ENCODE measurements at regions not wholly inside any gene's neighbourhood (a gene's known extent, or its start where the extent isn't known, plus 50 kb on each side); places are given as distances from the start of the nearest gene placed in this dataset.

- CTCF ChIA-PET: no interaction called here
- ATAC-seq (no peak), DNase-seq (ENCODE audit: low spot score) (no peak)
- no peaks in the 10 kb centered on the region for H3K36me3 Mint-ChIP-seq
- POLR2A ChIA-PET: no interaction called here
- peaks cover 15% of the 10 kb centered on the region for H3K4me1 Mint-ChIP-seq
- H3K9me3 Mint-ChIP-seq: peaks cover 5% of the 10 kb centered on the region; the same call in 1 of the 2 replicates
- no peak overlapping the region for H3K4me3 Mint-ChIP-seq
- H3K27ac Mint-ChIP-seq: no peak overlapping the region
- no peaks in the 10 kb centered on the region for H3K27me3 Mint-ChIP-seq (ENCODE audit: low read depth)
- TF ChIP-seq MLX (CRISPR knock-in tag; IDR thresholded peaks at IDR 0.05) (no peak), CREM (CRISPR knock-in tag; IDR thresholded peaks at IDR 0.05) (no peak), ZNF396 (CRISPR knock-in tag; IDR thresholded peaks at IDR 0.05; ENCODE audit: borderline replicate concordance) (no peak), CDX4 (CRISPR knock-in tag; IDR thresholded peaks at IDR 0.05; ENCODE audit: borderline replicate concordance) (no peak), TEAD4 (CRISPR knock-in tag; IDR thresholded peaks at IDR 0.05) (no peak), EMX1 (CRISPR knock-in tag; IDR thresholded peaks at IDR 0.05) (no peak)
These were observed 572.1 kb downstream of the VGLL3 start for GRCh38 chr3:86418861-86419260.

GRCh38 chr3:86416334-86416733 lies 574.6 kb downstream of the VGLL3 start:
- ChIA-PET CTCF (no interaction called here), POLR2A (no interaction called here)
- ATAC-seq (no peak), DNase-seq (ENCODE audit: low spot score) (no peak)
- H3K27ac Mint-ChIP-seq: no peak overlapping the region
- TF ChIP-seq ARID4B (CRISPR knock-in tag; IDR thresholded peaks at IDR 0.05; ENCODE audit: borderline replicate concordance): no peak
- no peak for TF ChIP-seq NR3C1 (CRISPR knock-in tag; conservative IDR thresholded peaks at IDR 0.05; ENCODE audit: low read depth)
- TF ChIP-seq MYBL2 (CRISPR knock-in tag; IDR thresholded peaks at IDR 0.05): no peak
- no peak for TF ChIP-seq ZNF121 (CRISPR knock-in tag; IDR thresholded peaks at IDR 0.05)
- no peak for TF ChIP-seq E2F5 (CRISPR knock-in tag; IDR thresholded peaks at IDR 0.05)
- TF ChIP-seq NFE2L1 (CRISPR knock-in tag; IDR thresholded peaks at IDR 0.05): no peak
- no peak for TF ChIP-seq E2F4 (CRISPR knock-in tag; IDR thresholded peaks at IDR 0.05; ENCODE audit: borderline replicate concordance, low read depth)
- TF ChIP-seq KAT7 (CRISPR knock-in tag; IDR thresholded peaks at IDR 0.05; ENCODE audit: borderline replicate concordance): no peak
- no peak for TF ChIP-seq NFYB (CRISPR knock-in tag; conservative IDR thresholded peaks at IDR 0.05; ENCODE audit: low read depth)
- no peak for TF ChIP-seq ZSCAN18 (CRISPR knock-in tag; IDR thresholded peaks at IDR 0.05)
- TF ChIP-seq CREB1 (CRISPR knock-in tag; IDR thresholded peaks at IDR 0.05): no peak
- no peak for TF ChIP-seq ZNF232 (CRISPR knock-in tag; IDR thresholded peaks at IDR 0.05)
- TF ChIP-seq ZNF263 (CRISPR knock-in tag; IDR thresholded peaks at IDR 0.05; ENCODE audit: low read depth): no peak
- no peak for TF ChIP-seq ZNF512 (CRISPR knock-in tag; IDR thresholded peaks at IDR 0.05; ENCODE audit: borderline replicate concordance)
- TF ChIP-seq RELA (CRISPR knock-in tag; IDR thresholded peaks at IDR 0.05; ENCODE audit: borderline replicate concordance): no peak
- H3K36me3 Mint-ChIP-seq: peaks cover 4% of the 10 kb centered on the region; the same call in 1 of the 2 replicates
- no peak overlapping the region for H3K4me3 Mint-ChIP-seq
- H3K9me3 Mint-ChIP-seq: no peaks in the 10 kb centered on the region
- H3K4me1 Mint-ChIP-seq: peaks cover 16% of the 10 kb centered on the region
- no peaks in the 10 kb centered on the region for H3K27me3 Mint-ChIP-seq (ENCODE audit: low read depth)

Data from WTC11 (cell line).